Adrenal gland (tissue), 5 donors: ENCODE measurements at regions not wholly inside any gene's neighbourhood (a gene's known extent, or its start where the extent isn't known, plus 50 kb on each side); places are given as distances from the start of the nearest gene placed in this dataset.

Experiments used
- CTCF ChIP-seq, 6 experiments: fragments of 450-650 bp in 4 of 6; fragments of 200-600 bp in 2 of 6; sonication (generic) in 1 of 6; IDR thresholded peaks; 1 replicate in 5 of 6; 2 replicates in 1 of 6; pipeline versions ENCODE4 v1.5.1 to v1.8.0; 2016 to 2021; ENCODE audit warnings: antibody characterized with exemption in 6 of 6, mild to moderate bottlenecking in 2 of 6, moderate library complexity in 1 of 6
- POLR2A ChIP-seq, 2 donors: fragments of 450-650 bp; IDR thresholded peaks; one replicate each; pipeline ENCODE4 v1.6.1; 2017; ENCODE audit warnings: antibody characterized with exemption in 2 of 2, mild to moderate bottlenecking in 2 of 2, moderate library complexity in 1 of 2
- donor health status: DM: no; HTN: no; CAD: no.

- no peak for TF ChIP-seq CTCF (IDR thresholded peaks at IDR 0.05)
- TF ChIP-seq POLR2A (IDR thresholded peaks at IDR 0.05), result no peak
Measured at GRCh38 chr16:59773330-59773729, 1039.2 kb upstream of the GOT2 start.
